ENCODE measurements at regions not wholly inside any gene's neighbourhood (a gene's known extent, or its start where the extent isn't known, plus 50 kb on each side); places are given as distances from the start of the nearest gene placed in this dataset.
"Not testable (repeated sequence)": the region's sequence is repeated elsewhere in the genome, so short reads cannot be mapped to it uniquely, and the experiment has no call there.

DNA sequence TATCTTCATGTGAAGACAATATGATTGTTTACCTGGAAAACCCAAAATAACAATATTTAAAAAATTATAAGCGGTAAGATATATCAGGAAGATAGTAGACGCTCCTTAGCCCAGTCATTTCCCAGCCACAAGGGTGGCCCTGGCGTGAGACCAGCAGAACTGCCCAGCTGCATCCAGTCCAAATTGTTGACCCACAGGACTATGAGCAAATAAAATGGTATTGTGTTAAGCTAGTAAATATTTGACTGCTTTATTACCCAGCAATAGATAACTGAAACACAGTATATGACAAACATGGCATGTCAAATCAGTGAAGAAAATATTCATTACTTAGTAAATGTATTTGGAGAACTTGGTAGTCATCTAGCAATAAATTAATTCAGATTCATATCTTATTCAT is 294.3 kb upstream of the SPAG17 start:
- DNase-seq (ENCODE audit: low read depth in 4 of 4, low spot score in 3 of 4): no peak

GRCh38 chr1:118473825-118474224 is 288.8 kb upstream of the SPAG17 start:
- no peak for DNase-seq (ENCODE audit: low read depth in 4 of 4, low spot score in 3 of 4)

DNA sequence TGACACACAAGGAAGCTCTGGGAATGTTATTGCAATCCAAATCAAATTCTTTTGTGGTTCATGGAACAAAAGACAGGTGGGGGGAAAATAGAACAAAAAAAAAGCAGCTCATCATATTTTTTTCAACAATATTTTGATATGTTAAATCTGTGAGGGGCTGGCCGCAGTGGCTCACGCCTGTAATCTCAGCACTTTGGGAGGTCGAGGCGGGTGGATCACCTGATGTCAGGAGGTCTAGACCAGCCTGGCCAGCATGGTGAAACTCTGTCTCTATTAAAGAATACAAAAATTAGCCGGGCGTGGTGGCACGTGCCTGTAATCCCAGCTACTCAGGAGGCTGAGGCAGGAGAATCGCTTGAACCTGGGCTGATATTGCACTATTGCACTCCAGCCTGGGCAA is 279.4 kb upstream of the SPAG17 start:
- not testable (repeated sequence) for DNase-seq (ENCODE audit: low read depth in 4 of 4, low spot score in 3 of 4)

DNA sequence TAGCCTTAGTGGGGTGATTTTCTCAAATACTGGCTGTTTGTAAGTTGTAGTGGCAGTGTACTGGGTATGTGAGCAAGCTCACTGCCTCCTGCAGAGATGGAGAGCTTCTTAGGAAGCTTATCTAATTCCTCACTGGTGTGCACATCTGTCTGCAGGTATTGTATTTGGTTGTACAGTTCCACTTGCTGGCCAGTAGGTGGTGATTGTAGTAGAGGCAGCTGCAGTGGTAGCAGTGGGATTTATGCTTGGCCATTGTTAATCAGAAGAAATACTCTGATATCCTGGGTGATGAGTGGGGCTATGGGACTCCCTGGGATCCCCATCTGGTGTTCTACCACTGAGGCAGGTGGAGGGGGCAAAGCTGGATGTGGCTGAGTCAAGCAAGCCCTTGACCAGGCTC is 276.1 kb upstream of the SPAG17 start:
- no peak for DNase-seq (ENCODE audit: low read depth in 4 of 4, low spot score in 3 of 4)

GRCh38 chr1:118459871-118460270 is 274.8 kb upstream of the SPAG17 start:
- no peak for DNase-seq (ENCODE audit: low read depth in 4 of 4, low spot score in 3 of 4)

- not testable (repeated sequence) for DNase-seq (ENCODE audit: low read depth in 4 of 4, low spot score in 3 of 4)
Measured at GRCh38 chr1:118453856-118454255, 268.8 kb upstream of the SPAG17 start.

DNA sequence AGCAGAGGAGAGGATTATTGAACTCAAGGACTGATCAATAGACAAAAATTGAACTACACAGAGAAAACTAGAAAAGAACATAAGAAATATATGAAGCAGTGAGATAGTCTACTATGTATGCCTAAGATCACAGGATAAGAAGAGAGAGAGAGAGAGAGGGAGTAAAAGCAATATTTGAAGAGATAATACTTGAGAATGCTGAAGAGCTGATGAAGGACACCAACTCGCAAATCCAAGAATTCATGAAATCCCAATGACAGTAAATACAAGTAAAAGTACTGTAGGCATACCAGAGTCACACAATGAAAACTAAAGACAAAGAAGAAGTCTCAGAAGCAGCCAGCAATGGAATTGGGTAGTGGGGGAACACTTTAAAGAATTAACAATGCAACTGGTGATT is 260.1 kb upstream of the SPAG17 start:
- no peak for DNase-seq (ENCODE audit: low read depth in 4 of 4, low spot score in 3 of 4)

GRCh38 chr1:118442214-118442613 is 257.2 kb upstream of the SPAG17 start:
- no peak for DNase-seq (ENCODE audit: low read depth in 4 of 4, low spot score in 3 of 4)

GRCh38 chr1:118437664-118438063 is 252.6 kb upstream of the SPAG17 start:
- DNase-seq (ENCODE audit: low read depth in 4 of 4, low spot score in 3 of 4): no peak

- DNase-seq (ENCODE audit: low read depth in 4 of 4, low spot score in 3 of 4): no peak
Measured at GRCh38 chr1:118429856-118430255, 244.8 kb upstream of the SPAG17 start.

GRCh38 chr1:118421868-118422350 is 236.9 kb upstream of the SPAG17 start:
- no peak for DNase-seq (ENCODE audit: low read depth in 4 of 4, low spot score in 3 of 4)

- DNase-seq (ENCODE audit: low read depth in 4 of 4, low spot score in 3 of 4): no peak
Measured at GRCh38 chr1:118404024-118404423, 219.0 kb upstream of the SPAG17 start.

GRCh38 chr1:118397496-118397859 is 212.4 kb upstream of the SPAG17 start:
- no peak for DNase-seq (ENCODE audit: low read depth in 4 of 4, low spot score in 3 of 4)

DNA sequence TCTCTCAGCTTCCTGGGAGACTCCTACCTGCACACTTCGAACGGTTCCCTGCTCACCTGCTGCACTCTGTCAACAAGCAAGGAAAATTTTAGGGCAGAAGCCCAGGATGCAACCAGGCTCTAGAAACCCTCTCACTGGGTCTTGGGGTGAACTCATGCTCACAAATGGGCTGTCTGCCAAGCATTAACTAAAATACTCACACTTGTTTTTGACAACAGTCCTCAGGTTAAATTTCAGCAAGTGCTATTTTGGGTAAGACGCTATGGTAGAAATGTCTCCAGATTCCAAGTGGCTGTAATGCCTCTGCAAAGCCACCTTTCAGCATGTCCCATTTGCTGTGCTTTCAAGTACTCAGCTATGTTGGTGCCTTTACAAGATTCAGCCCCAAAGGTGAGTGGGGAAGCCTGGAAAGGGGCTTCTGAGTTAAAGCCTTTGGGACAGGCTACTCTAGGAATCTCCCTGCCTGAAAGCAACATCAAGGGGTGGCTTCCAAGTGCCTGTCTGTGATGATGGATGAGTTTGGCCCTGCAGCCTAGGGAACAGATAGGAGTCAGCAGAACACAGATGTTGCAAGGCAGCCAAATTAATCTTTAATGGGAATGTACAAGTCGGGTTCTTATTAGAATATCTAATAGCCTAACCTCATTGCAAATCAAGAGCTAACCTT is 211.9 kb upstream of the SPAG17 start:
- DNase-seq (ENCODE audit: low read depth in 4 of 4, low spot score in 3 of 4): no peak

DNA sequence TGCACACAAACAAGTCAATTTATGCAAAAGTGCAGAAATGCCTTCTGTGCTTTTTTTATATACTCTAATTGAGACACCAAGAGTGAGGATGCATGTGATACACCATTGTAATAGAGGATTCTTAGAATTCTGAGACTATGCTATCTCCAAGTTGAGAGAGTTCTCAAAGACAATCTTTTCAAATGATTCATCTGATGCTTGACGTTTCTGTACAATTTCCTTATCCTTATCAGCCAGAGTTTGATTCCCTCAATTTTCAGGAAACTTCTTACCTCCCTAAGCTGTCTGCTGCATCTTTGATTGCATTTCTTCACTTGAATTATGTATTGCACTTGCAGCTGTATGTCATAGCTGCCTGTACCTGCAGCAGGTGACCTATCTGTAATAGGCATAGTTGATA is 211.3 kb upstream of the SPAG17 start:
- no peak for DNase-seq (ENCODE audit: low read depth in 4 of 4, low spot score in 3 of 4)

- no peak for DNase-seq (ENCODE audit: low read depth in 4 of 4, low spot score in 3 of 4)
Measured at GRCh38 chr1:118395430-118395991, 210.5 kb upstream of the SPAG17 start.

DNA sequence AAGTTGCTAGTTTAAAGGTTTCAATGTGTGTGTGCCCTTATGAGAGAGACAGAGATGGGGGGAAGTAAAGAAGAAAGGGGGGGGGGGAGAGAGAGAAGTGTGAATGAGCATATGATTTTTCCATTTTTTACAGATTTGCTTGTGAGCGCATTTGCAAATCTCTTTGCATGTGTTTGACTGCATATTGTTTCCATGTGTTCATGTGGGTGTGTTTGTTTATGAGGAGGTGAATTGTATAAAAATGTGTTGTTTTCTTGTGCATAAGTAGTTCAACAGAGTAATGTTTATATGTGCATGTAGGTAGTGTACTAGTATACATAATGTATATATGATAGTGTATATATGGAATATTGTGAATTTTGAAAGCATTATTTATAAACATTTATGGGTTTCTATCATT is 205.9 kb upstream of the SPAG17 start:
- no peak for DNase-seq (ENCODE audit: low read depth in 4 of 4, low spot score in 3 of 4)

- no peak for DNase-seq (ENCODE audit: low read depth in 4 of 4, low spot score in 3 of 4)
Measured at GRCh38 chr1:118388301-118388959, 203.4 kb upstream of the SPAG17 start.

DNA sequence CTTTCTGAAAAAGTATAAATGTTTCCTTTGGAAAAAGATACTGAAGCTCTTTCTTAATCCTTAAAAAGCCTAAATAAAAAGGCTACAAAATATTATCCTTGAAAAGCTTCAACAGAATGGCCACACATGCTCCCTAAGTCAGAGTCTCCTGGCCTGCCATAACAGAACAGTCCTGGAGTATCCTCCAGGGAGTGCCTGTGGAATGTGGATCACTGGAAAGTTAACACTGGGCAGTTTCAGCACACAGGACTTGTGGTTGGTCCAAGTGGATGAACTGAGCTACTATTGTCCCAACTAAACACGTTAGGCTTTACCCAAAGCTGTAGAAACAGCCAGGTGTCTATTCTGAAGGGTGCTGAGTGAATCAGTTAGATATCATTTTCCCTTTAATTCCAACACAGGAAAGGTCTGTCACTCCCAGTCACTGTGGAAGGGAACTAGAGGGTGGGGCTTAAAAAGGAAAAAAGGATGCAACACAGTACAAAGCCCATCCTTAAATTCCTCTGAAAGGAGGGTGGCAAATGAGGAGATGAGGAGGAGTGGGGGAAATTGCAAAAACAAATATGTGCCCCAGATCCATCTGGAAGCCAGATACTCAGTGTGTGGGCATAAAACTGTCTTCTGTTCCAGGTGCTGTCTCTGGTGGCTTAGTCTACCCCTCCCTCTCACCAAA is 196.3 kb upstream of the SPAG17 start:
- DNase-seq (ENCODE audit: low read depth in 4 of 4, low spot score in 3 of 4): no peak

DNA sequence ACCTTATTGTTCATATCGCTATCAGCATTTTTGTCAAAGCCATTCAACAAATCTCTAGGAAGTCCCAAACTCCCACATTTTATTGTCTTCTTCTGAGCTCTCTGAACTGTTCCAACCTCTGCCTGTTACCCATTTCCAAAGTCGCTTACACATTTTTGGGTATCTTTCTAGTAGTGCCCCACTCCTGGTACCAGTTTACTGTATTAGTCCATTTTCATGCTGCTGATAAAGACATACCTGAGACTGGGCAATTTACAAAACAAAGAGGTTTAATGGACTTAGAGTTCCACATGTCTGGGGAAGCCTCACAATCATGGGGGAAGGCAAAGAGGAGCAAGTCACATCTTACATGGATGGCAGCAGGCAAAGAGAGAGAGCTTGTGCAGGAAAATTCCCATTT is 192.2 kb upstream of the SPAG17 start:
- not testable (repeated sequence) for DNase-seq (ENCODE audit: low read depth in 4 of 4, low spot score in 3 of 4)

GRCh38 chr1:118371612-118372011 is 186.6 kb upstream of the SPAG17 start:
- no peak for DNase-seq (ENCODE audit: low read depth in 4 of 4, low spot score in 3 of 4)

GRCh38 chr1:118370861-118371260 is 185.8 kb upstream of the SPAG17 start:
- DNase-seq (ENCODE audit: low read depth in 4 of 4, low spot score in 3 of 4): no peak
